HUES48 (cell line): ENCODE measurements at regions not wholly inside any gene's neighbourhood (a gene's known extent, or its start where the extent isn't known, plus 50 kb on each side); places are given as distances from the start of the nearest gene placed in this dataset.

Experiments
- H3K27ac ChIP-seq: one replicate; pipeline ENCODE4 v1.7.0; 2013; ENCODE audit warnings: low read depth, low read length, inconsistent platforms
- H3K27me3 ChIP-seq: 2 replicates; pipeline ENCODE4 v1.6.1; 2013; ENCODE audit warnings: mild to moderate bottlenecking, low read length; ENCODE audit not compliant: control insufficient read depth, insufficient read depth
- H3K36me3 ChIP-seq: 2 replicates; pipeline ENCODE4 v1.6.1; 2013; ENCODE audit warnings: low read length; ENCODE audit not compliant: control insufficient read depth, insufficient read depth
- H3K4me1 ChIP-seq: 2 replicates; pipeline ENCODE4 v1.6.1; 2013; ENCODE audit warnings: mild to moderate bottlenecking, low read length; ENCODE audit not compliant: control insufficient read depth, insufficient read depth
- H3K4me3 ChIP-seq: 2 replicates; pipeline ENCODE4 v1.5.1; 2013; ENCODE audit warnings: mild to moderate bottlenecking, low read depth, low read length
- H3K9ac ChIP-seq: 2 replicates; pipeline ENCODE4 v1.6.1; 2013; ENCODE audit warnings: mild to moderate bottlenecking, low read depth, low read length, moderate library complexity
- H3K9me3 ChIP-seq: 2 replicates; pipeline ENCODE4 v1.6.1; 2013; ENCODE audit warnings: low read length; ENCODE audit not compliant: control insufficient read depth, insufficient read depth

- Histone ChIP-seq H3K36me3 (no peaks in the 10 kb centered on the region), H3K27me3 (no peaks in the 10 kb centered on the region), H3K4me1 (0 out of 2 replicates have a peak, but pooled peaks cover 3% of the 10 kb centered on the region), H3K9me3 (no peaks in the 10 kb centered on the region), H3K27ac (no peak overlapping the region), H3K4me3 (no peak overlapping the region), H3K9ac (no peak overlapping the region)
Observed at GRCh38 chr10:33387720-33388119, 53.3 kb upstream of the NRP1 start.

- Histone ChIP-seq H3K27me3 (no peaks in the 10 kb centered on the region), H3K4me1 (peaks cover 6% of the 10 kb centered on the region; the same call in 1 of the 2 replicates), H3K36me3 (no peaks in the 10 kb centered on the region), H3K9ac (no peak overlapping the region), H3K4me3 (no peak overlapping the region), H3K27ac (no peak overlapping the region), H3K9me3 (no peaks in the 10 kb centered on the region)
Observed at GRCh38 chr10:33386926-33387325, 52.5 kb upstream of the NRP1 start.

- no peaks in the 10 kb centered on the region for H3K36me3 ChIP-seq
- H3K9ac ChIP-seq, result no peak overlapping the region
- H3K9me3 ChIP-seq, result no peaks in the 10 kb centered on the region
Observed at GRCh38 chr10:33385686-33386085, 51.2 kb upstream of the NRP1 start.

DNA sequence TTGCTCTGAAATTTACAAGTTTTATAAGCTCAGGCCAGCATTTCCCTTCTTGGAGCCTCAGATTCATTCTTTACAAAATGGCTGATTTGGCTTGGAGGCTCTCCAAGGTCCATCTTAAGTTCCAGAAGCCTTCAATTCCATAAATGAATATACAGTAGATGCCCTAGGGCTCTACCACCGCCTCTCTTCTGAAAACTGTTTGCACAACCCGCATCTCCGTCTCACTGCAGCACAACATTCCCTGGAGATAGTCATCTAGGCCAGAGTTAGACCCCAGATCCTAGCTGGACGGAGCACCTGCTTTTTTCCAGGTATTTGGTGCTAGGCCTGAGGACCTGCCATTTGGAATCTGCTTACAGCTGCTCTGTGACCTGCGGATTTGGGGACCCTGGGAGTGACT is 50.5 kb upstream of the NRP1 start:
- Histone ChIP-seq H3K9ac (no peak overlapping the region), H3K27ac (no peak overlapping the region), H3K4me3 (no peak overlapping the region), H3K4me1 (peaks cover 12% of the 10 kb centered on the region; the same call in 1 of the 2 replicates), H3K36me3 (no peaks in the 10 kb centered on the region), H3K27me3 (no peaks in the 10 kb centered on the region), H3K9me3 (no peaks in the 10 kb centered on the region)

More at GRCh38 chr10:33385686-33386085, 51.2 kb upstream of the NRP1 start:
- Histone ChIP-seq H3K4me1 (peaks cover 12% of the 10 kb centered on the region; the same call in 1 of the 2 replicates), H3K27me3 (no peaks in the 10 kb centered on the region), H3K4me3 (no peak overlapping the region), H3K27ac (no peak overlapping the region)
